ENCODE measurements at regions not wholly inside any gene's neighbourhood (a gene's known extent, or its start where the extent isn't known, plus 50 kb on each side); places are given as distances from the start of the nearest gene placed in this dataset.

GRCh38 chr6:167524261-167525111 is 199.6 kb downstream of the TTLL2 start:
- DNase-seq = no peak

- no peak for DNase-seq
These were observed 200.9 kb downstream of the TTLL2 start for GRCh38 chr6:167525774-167526173.

- DNase-seq = no peak
These were observed 201.8 kb downstream of the TTLL2 start for GRCh38 chr6:167526465-167527368.

GRCh38 chr6:167528239-167528638 is 203.4 kb downstream of the TTLL2 start:
- no peak for DNase-seq

GRCh38 chr6:167528976-167529375 is 204.1 kb downstream of the TTLL2 start:
- no peak for DNase-seq

GRCh38 chr6:167529444-167530335 is 204.8 kb downstream of the TTLL2 start:
- DNase-seq = no peak

GRCh38 chr6:167530951-167531350 is 206.1 kb downstream of the TTLL2 start:
- no peak for DNase-seq

- no peak for DNase-seq
These were observed 207.8 kb downstream of the TTLL2 start for GRCh38 chr6:167532410-167533288.

GRCh38 chr6:167533851-167534250 is 209.0 kb downstream of the TTLL2 start:
- no peak for DNase-seq

GRCh38 chr6:167537816-167538215 is 212.9 kb downstream of the TTLL2 start:
- no peak for DNase-seq

- no peak for DNase-seq
These were observed 213.9 kb downstream of the TTLL2 start for GRCh38 chr6:167538746-167539145.

- DNase-seq = no peak
These were observed 215.9 kb downstream of the TTLL2 start for GRCh38 chr6:167540796-167541195.

GRCh38 chr6:167541544-167541943 is 216.7 kb downstream of the TTLL2 start:
- DNase-seq = no peak

- DNase-seq = no peak
These were observed 219.0 kb downstream of the TTLL2 start for GRCh38 chr6:167543602-167544497.

- no peak for DNase-seq
These were observed 221.9 kb downstream of the TTLL2 start for GRCh38 chr6:167546611-167547327.

GRCh38 chr6:167547328-167547692 is 222.4 kb downstream of the TTLL2 start:
- no peak for DNase-seq

- DNase-seq = no peak
These were observed 222.9 kb downstream of the TTLL2 start for GRCh38 chr6:167547751-167548150.

- no peak for DNase-seq
These were observed 223.6 kb downstream of the TTLL2 start for GRCh38 chr6:167548451-167548850.

GRCh38 chr6:167549213-167549612 is 224.3 kb downstream of the TTLL2 start:
- DNase-seq = no peak

All from NCI-H510A treated with DMSO at 0.1 percent for 48 hours (cell line).